HL-60 (cell line): ENCODE measurements at regions not wholly inside any gene's neighbourhood (a gene's known extent, or its start where the extent isn't known, plus 50 kb on each side); places are given as distances from the start of the nearest gene placed in this dataset.

Source experiments
- DNase-seq, 2 experiments: peaks; one replicate each; pipeline ENCODE4 v3.0.0-alpha.2; 2010 to 2020; ENCODE audit warnings: low read depth in 1 of 2, low spot score in 1 of 2
- H3K27ac ChIP-seq: fragments of 250-450 bp; sonication (Bioruptor Pico); replicated peaks from 2 replicates; pipeline ENCODE4 v1.5.1; 2020; ENCODE audit warnings: mild to moderate bottlenecking, moderate library complexity
- H3K27me3 ChIP-seq: fragments of 250-450 bp; sonication (Bioruptor Pico); 2 replicates; pipeline ENCODE4 v1.5.1; 2021; ENCODE audit warnings: mild to moderate bottlenecking, moderate library complexity; ENCODE audit not compliant: insufficient read depth, poor library complexity, severe bottlenecking
- H3K4me3 ChIP-seq: replicated peaks from 2 replicates; pipeline ENCODE4 v1.5.1; 2011; ENCODE audit warnings: mild to moderate bottlenecking, control low read depth, low read length; ENCODE audit not compliant: insufficient read depth
- GABPA ChIP-seq: IDR thresholded peaks from 2 replicates; pipeline ENCODE4 v1.6.1; 2012; ENCODE audit warnings: low read depth
- POLR2AphosphoS5 ChIP-seq: IDR thresholded peaks from 2 replicates; pipeline ENCODE4 v1.6.1; 2012; ENCODE audit warnings: low read depth
- SPI1 ChIP-seq: IDR thresholded peaks from 2 replicates; pipeline ENCODE4 v1.6.1; 2012; ENCODE audit warnings: low read depth, mild to moderate bottlenecking, borderline replicate concordance
- TF ChIP-seq, protein P1 (sequence below): IDR thresholded peaks from 2 replicates; pipeline ENCODE4 v1.6.1; 2012; ENCODE audit warnings: low read depth; ENCODE audit not compliant: insufficient replicate concordance
- TF ChIP-seq, protein P2 (sequence below): IDR thresholded peaks from one replicate; pipeline ENCODE4 v1.5.1; 2011; ENCODE audit warnings: low read length, control low read depth, inconsistent platforms; ENCODE audit not compliant: insufficient read depth

DNA sequence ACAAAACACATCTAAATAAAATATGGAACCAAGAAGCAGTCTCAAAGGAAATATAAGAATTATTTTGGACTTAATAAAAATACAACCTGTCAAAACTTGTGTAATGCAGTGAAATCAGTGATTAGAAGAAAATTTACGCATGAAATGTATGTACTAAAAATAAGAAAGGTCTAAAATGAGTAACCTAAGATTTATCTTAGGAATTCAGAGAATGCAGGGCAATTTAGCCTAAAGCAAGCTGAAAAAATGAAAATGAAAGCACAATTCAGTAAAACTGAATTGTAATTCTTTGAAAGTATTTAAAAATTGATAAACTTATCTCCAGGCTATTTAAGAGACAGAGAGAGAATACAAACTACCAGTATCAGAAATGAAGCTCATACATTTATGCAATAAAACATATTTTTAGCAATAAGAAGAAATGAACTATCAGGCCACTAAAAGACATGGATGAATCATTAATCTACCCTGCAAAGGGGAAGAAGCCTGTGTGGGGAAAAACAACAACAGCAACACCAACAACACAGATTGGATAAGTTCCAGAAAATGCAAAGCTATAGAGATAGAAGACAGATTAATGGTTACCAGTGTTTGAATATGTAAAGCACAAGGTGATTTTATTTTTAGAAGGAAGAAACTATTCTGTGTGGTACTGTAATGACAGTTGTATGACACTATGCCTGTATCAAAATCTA, 442.0 kb upstream of the ADGRL3 start:
- H3K27ac ChIP-seq: no peak overlapping the region
- no peak overlapping the region for H3K4me3 ChIP-seq
- TF ChIP-seq POLR2AphosphoS5 (no peak), GABPA (no peak), SPI1 (no peak)
- TF ChIP-seq, protein P1, sequence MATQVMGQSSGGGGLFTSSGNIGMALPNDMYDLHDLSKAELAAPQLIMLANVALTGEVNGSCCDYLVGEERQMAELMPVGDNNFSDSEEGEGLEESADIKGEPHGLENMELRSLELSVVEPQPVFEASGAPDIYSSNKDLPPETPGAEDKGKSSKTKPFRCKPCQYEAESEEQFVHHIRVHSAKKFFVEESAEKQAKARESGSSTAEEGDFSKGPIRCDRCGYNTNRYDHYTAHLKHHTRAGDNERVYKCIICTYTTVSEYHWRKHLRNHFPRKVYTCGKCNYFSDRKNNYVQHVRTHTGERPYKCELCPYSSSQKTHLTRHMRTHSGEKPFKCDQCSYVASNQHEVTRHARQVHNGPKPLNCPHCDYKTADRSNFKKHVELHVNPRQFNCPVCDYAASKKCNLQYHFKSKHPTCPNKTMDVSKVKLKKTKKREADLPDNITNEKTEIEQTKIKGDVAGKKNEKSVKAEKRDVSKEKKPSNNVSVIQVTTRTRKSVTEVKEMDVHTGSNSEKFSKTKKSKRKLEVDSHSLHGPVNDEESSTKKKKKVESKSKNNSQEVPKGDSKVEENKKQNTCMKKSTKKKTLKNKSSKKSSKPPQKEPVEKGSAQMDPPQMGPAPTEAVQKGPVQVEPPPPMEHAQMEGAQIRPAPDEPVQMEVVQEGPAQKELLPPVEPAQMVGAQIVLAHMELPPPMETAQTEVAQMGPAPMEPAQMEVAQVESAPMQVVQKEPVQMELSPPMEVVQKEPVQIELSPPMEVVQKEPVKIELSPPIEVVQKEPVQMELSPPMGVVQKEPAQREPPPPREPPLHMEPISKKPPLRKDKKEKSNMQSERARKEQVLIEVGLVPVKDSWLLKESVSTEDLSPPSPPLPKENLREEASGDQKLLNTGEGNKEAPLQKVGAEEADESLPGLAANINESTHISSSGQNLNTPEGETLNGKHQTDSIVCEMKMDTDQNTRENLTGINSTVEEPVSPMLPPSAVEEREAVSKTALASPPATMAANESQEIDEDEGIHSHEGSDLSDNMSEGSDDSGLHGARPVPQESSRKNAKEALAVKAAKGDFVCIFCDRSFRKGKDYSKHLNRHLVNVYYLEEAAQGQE: no peak
- TF ChIP-seq, protein P2, sequence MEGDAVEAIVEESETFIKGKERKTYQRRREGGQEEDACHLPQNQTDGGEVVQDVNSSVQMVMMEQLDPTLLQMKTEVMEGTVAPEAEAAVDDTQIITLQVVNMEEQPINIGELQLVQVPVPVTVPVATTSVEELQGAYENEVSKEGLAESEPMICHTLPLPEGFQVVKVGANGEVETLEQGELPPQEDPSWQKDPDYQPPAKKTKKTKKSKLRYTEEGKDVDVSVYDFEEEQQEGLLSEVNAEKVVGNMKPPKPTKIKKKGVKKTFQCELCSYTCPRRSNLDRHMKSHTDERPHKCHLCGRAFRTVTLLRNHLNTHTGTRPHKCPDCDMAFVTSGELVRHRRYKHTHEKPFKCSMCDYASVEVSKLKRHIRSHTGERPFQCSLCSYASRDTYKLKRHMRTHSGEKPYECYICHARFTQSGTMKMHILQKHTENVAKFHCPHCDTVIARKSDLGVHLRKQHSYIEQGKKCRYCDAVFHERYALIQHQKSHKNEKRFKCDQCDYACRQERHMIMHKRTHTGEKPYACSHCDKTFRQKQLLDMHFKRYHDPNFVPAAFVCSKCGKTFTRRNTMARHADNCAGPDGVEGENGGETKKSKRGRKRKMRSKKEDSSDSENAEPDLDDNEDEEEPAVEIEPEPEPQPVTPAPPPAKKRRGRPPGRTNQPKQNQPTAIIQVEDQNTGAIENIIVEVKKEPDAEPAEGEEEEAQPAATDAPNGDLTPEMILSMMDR: no peak
- DNase-seq: no peak
- H3K27me3 ChIP-seq: no peaks in the 10 kb centered on the region

DNA sequence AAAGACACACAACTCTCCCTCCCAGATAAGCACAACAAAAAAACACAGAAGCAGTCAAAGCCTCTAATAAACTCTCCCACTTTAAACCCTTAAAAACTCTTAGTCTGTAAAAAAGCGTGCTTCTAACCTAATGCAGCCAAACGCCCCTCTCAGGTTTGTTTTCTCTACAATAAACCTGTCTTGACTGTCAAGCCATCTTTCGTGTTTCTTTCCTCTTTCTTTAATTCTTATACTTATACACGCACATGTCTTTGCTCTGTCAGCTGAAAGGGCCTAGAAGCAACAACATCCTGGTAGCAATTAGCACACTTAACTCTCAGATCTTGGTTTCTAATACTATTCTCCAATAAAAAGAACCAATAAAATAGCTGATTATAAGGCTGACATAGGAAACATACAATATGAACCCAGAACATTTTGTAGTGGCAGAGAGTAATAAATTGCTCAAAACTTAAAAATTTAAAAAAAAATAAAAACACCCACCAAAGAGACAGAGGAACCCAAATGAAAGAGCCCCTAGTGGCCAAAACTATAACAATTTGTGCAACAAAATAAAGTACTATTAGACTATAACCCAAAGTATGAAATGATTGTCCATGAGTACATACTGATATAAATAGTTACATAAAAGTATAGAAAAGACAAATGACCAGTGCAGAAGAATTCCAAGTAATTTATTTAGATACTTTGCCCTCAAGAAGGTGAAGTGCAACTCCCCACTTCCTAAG, 440.4 kb upstream of the ADGRL3 start:
- Histone ChIP-seq H3K27ac (no peak overlapping the region), H3K27me3 (no peaks in the 10 kb centered on the region), H3K4me3 (no peak overlapping the region)
- no peak for DNase-seq
- TF ChIP-seq, protein P2: no peak
- TF ChIP-seq, protein P1: no peak
- TF ChIP-seq GABPA: no peak
- no peak for TF ChIP-seq SPI1
- TF ChIP-seq POLR2AphosphoS5: no peak

DNA sequence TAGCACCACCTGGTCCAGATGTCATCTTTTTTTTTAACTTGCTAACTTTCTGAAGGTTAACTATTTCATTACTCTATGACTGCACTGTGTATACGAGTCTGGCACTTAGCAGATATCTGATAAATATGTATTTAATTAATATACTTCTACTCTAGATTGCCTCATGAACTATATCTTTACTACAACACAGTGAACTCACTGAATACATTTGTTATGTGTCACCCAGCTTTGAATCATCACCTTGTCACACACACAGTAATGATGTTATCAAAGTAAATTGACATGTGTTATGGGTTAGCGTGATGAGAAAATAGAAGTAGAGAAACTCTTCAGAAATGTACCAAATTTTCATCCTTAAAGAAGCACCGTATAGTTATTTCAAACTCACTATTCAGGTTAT, 419.3 kb upstream of the ADGRL3 start:
- no peak for DNase-seq
- Histone ChIP-seq H3K27ac (no peak overlapping the region), H3K4me3 (no peak overlapping the region), H3K27me3 (no peaks in the 10 kb centered on the region)
- TF ChIP-seq, protein P1: no peak
- TF ChIP-seq GABPA (no peak), POLR2AphosphoS5 (no peak), SPI1 (no peak)
- TF ChIP-seq, protein P2: no peak
